Spleen (tissue), 11 donors: ENCODE measurements at regions not wholly inside any gene's neighbourhood (a gene's known extent, or its start where the extent isn't known, plus 50 kb on each side); places are given as distances from the start of the nearest gene placed in this dataset.

Experiments
- DNase-seq: peaks from one replicate; pipeline ENCODE4 v3.0.0-alpha.2; 2020
- H3K27ac ChIP-seq, 8 donors: fragments of 200-600 bp; sonication (generic) in 7 of 8; 1 replicate in 4 of 8; 2 replicates in 4 of 8; pipeline versions ENCODE4 v1.5.0 to v1.8.0; 2016 to 2021; ENCODE audit warnings: inconsistent platforms in 4 of 8, mild to moderate bottlenecking in 4 of 8, moderate library complexity in 1 of 8
- H3K27me3 ChIP-seq, 7 donors: fragments of 200-600 bp; sonication (generic) in 6 of 7; replicated peaks in 1 of 7; 1 replicate in 4 of 7; 2 replicates in 3 of 7; pipeline versions ENCODE4 v1.5.0 to v1.8.0; 2016 to 2021; ENCODE audit warnings: inconsistent platforms in 3 of 7, mild to moderate bottlenecking in 1 of 7
- H3K36me3 ChIP-seq, 6 donors: fragments of 200-600 bp; sonication (generic) in 5 of 6; 1 replicate in 4 of 6; 2 replicates in 2 of 6; pipeline versions ENCODE4 v1.5.0 to v1.8.0; 2016 to 2021; ENCODE audit warnings: inconsistent platforms in 2 of 6
- H3K4me1 ChIP-seq, 6 donors: fragments of 200-600 bp; sonication (generic) in 5 of 6; 1 replicate in 3 of 6; 2 replicates in 3 of 6; pipeline versions ENCODE4 v1.5.0 to v1.8.0; 2016 to 2021; ENCODE audit warnings: inconsistent platforms in 3 of 6
- H3K4me3 ChIP-seq, 8 donors: fragments of 200-600 bp; sonication (generic) in 7 of 8; 1 replicate in 4 of 8; 2 replicates in 4 of 8; pipeline versions ENCODE4 v1.5.0 to v1.8.0; 2016 to 2021; ENCODE audit warnings: inconsistent platforms in 4 of 8, mild to moderate bottlenecking in 4 of 8, moderate library complexity in 2 of 8
- H3K9me3 ChIP-seq, 8 donors: fragments of 200-600 bp; sonication (generic) in 7 of 8; 1 replicate in 4 of 8; 2 replicates in 4 of 8; pipeline versions ENCODE4 v1.5.0 to v1.8.0; 2016 to 2021; ENCODE audit warnings: inconsistent platforms in 4 of 8
- CTCF ChIP-seq, 11 experiments: fragments of 200-600 bp in 7 of 11; fragments of 450-650 bp in 4 of 11; sonication (generic) in 4 of 11; IDR thresholded peaks in 8 of 11; conservative IDR thresholded peaks in 3 of 11; 1 replicate in 7 of 11; 2 replicates in 4 of 11; pipeline versions ENCODE4 v1.4.0 to v1.8.0; 2016 to 2021; ENCODE audit warnings: antibody characterized with exemption in 11 of 11, inconsistent platforms in 4 of 11, mild to moderate bottlenecking in 1 of 11
- POLR2A ChIP-seq, 3 donors: fragments of 450-650 bp; IDR thresholded peaks; one replicate each; pipeline ENCODE4 v1.5.1; 2017; ENCODE audit warnings: antibody characterized with exemption in 3 of 3, mild to moderate bottlenecking in 1 of 3
- POLR2AphosphoS5 ChIP-seq, 3 donors: sonication (generic); formaldehyde crosslinking; IDR thresholded peaks; one replicate each; pipeline ENCODE4 v1.5.1; 2017; ENCODE audit warnings: antibody characterized with exemption in 3 of 3
- WGBS, 5 donors: extraction: QIAGEN DNeasy Blood & Tissue Kit in 3 of 5; methylation state at CpG; one replicate each; pipeline versions ENCODE4 v1.1.5 to v1.1.7; 2013 to 2018; 5-methylcytosine and 5-hydroxymethylcytosine counted together
- intact Hi-C: fragments of 100-400 bp; cut with DNase I; formaldehyde crosslinking; loops from one replicate; pipeline ENCODE4 v1.15.0; 2023; ENCODE audit warnings: low total_unique reads
- donor health status: healthy with polysubstance abuse.
- donor health status: DM: no; HTN: no; CAD: no; lungs with moderate emphysema.
- donor health status: DM: no; HTN: no; CAD: no.
- donor health status: Bipolar disorder and iron deficiency.
- donor health status: healthy.
- donor health status: DM: no; HTN: no; CAD: no.
- donor health status: DM: yes; HTN: yes; CAD: no.

GRCh38 chr4:131419147-131419546 is 1729.9 kb upstream of the PCDH10 start:
- no peaks in the 10 kb centered on the region for H3K27me3 ChIP-seq
- H3K4me1 ChIP-seq, result no peaks in the 10 kb centered on the region
- H3K9me3 ChIP-seq, result peaks cover 0 to 38% (median 13%) of the 10 kb centered on the region in 8 donors
- intact Hi-C loops, result no loop called here
- H3K27ac ChIP-seq, result no peak overlapping the region
- no peaks in the 10 kb centered on the region for H3K36me3 ChIP-seq
- TF ChIP-seq POLR2A (IDR thresholded peaks at IDR 0.05) (no peak), CTCF (IDR thresholded peaks at IDR 0.05 in 8 of 11, conservative IDR thresholded peaks at IDR 0.05 in 3 of 11) (no peak), POLR2AphosphoS5 (IDR thresholded peaks at IDR 0.05) (no peak)
- 62 to 77% (median 67%) methylated on average over 3 of the region's 3 CpGs for WGBS, 5 donors
- DNase-seq, result no peak
- H3K4me3 ChIP-seq, result no peak overlapping the region

- Histone ChIP-seq H3K4me3 (no peak overlapping the region), H3K27ac (no peak overlapping the region), H3K4me1 (no peaks in the 10 kb centered on the region), H3K9me3 (peaks cover 0 to 31% (median 4%) of the 10 kb centered on the region in 8 donors), H3K27me3 (no peaks in the 10 kb centered on the region), H3K36me3 (no peaks in the 10 kb centered on the region)
- TF ChIP-seq CTCF (IDR thresholded peaks at IDR 0.05 in 8 of 11, conservative IDR thresholded peaks at IDR 0.05 in 3 of 11) (no peak), POLR2A (IDR thresholded peaks at IDR 0.05) (no peak), POLR2AphosphoS5 (IDR thresholded peaks at IDR 0.05) (no peak)
- no peak for DNase-seq
- intact Hi-C loops, result no loop called here
- 79 to 92% (median 85%) methylated on average over 3 of the region's 3 CpGs for WGBS, 5 donors
These were observed 1722.9 kb upstream of the PCDH10 start for GRCh38 chr4:131426023-131426758.

DNA sequence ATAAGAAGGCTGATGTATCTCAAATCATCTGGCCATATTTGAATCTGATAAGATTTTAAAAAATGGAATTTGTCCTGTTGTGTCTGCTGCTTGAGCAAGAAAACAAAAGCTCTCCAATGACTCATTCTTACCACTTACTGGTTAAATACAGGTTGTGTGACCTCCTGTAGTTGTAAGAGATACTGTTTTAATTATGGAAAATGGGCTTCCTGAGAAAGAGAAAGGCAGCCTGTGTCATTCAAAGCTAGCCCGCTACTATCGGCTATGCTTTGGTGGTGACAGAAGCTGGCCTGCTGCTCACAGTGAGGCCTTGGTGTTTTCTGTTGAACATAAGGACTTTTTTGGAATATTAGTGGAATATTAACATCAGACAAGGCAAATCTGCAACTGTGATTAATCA is 1722.1 kb upstream of the PCDH10 start:
- TF ChIP-seq POLR2A (IDR thresholded peaks at IDR 0.05), result no peak
- TF ChIP-seq CTCF (IDR thresholded peaks at IDR 0.05 in 8 of 11, conservative IDR thresholded peaks at IDR 0.05 in 3 of 11), result no peak
- TF ChIP-seq POLR2AphosphoS5 (IDR thresholded peaks at IDR 0.05), result no peak
- H3K4me1 ChIP-seq, result no peaks in the 10 kb centered on the region
- intact Hi-C loops, result no loop called here
- 45 to 96% (median 90%) methylated on average over 2 of the region's 2 CpGs for WGBS, 5 donors
- H3K36me3 ChIP-seq, result no peaks in the 10 kb centered on the region
- no peak overlapping the region for H3K4me3 ChIP-seq
- H3K27ac ChIP-seq, result no peak overlapping the region
- peaks cover 0 to 31% (median 4%) of the 10 kb centered on the region in 8 donors for H3K9me3 ChIP-seq
- DNase-seq, result no peak
- no peaks in the 10 kb centered on the region for H3K27me3 ChIP-seq

GRCh38 chr4:131430302-131430701 is 1718.8 kb upstream of the PCDH10 start:
- Histone ChIP-seq H3K27ac (no peak overlapping the region), H3K4me3 (no peak overlapping the region), H3K36me3 (no peaks in the 10 kb centered on the region), H3K4me1 (no peaks in the 10 kb centered on the region), H3K27me3 (no peaks in the 10 kb centered on the region), H3K9me3 (peaks cover 0 to 36% (median 11%) of the 10 kb centered on the region in 8 donors)
- TF ChIP-seq CTCF (IDR thresholded peaks at IDR 0.05 in 8 of 11, conservative IDR thresholded peaks at IDR 0.05 in 3 of 11), result no peak
- no peak for TF ChIP-seq POLR2A (IDR thresholded peaks at IDR 0.05)
- no peak for TF ChIP-seq POLR2AphosphoS5 (IDR thresholded peaks at IDR 0.05)
- intact Hi-C loops, result no loop called here
- DNase-seq, result no peak
- 57 to 81% (median 65%) methylated on average over 3 of the region's 3 CpGs for WGBS, 5 donors
